T1000 (cell line): ENCODE measurements at regions not wholly inside any gene's neighbourhood (a gene's known extent, or its start where the extent isn't known, plus 50 kb on each side); places are given as distances from the start of the nearest gene placed in this dataset.
"Not testable (repeated sequence)": the region's sequence is repeated elsewhere in the genome, so short reads cannot be mapped to it uniquely, and the experiment has no call there.

Experiments
- DNase-seq: peaks from one replicate; lab custom pipeline; 2025; ENCODE audit warnings: mixed read lengths; lab: John Stamatoyannopoulos, UW

DNA sequence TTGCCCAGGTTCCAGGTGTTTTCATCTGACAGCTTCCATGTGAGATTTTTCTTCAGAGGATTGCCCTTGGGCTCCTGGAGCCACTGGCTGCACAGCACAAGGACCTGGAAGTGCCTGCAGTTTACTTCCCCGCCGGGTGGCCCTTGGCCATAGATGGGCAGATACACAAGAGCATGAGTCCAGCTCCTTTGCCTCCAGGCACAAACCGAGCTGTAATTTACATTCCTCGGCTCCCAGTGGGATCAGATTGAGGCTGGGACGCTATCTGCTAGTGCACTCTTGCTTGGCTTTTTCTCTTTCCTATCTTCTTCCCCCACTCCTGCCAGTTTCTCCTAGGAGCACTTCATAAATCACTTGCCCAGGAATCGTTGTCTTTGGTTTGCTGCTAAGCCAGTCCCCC lies 85.4 kb upstream of the RALY start:
- DNase-seq = peak; percentile 49

DNA sequence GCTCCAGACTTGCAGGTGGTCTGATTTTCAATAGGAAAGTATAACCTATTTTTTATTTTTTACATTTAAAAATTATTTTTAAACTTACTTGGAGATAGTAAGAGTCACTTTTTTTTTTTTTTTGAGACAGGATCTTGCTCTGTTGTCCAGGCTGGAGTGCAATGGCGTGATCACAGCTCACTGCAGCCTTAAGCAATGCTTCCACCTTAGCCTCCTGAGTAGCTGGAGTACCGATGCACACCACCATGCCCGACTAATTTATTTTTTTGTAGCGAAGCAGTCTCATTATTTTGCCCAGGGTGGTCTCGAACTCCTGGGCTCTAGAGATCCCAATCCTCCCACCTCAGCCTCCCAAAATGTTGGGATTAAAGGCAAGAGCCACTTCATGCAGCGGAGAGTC lies 84.8 kb upstream of the RALY start:
- no peak for DNase-seq

DNA sequence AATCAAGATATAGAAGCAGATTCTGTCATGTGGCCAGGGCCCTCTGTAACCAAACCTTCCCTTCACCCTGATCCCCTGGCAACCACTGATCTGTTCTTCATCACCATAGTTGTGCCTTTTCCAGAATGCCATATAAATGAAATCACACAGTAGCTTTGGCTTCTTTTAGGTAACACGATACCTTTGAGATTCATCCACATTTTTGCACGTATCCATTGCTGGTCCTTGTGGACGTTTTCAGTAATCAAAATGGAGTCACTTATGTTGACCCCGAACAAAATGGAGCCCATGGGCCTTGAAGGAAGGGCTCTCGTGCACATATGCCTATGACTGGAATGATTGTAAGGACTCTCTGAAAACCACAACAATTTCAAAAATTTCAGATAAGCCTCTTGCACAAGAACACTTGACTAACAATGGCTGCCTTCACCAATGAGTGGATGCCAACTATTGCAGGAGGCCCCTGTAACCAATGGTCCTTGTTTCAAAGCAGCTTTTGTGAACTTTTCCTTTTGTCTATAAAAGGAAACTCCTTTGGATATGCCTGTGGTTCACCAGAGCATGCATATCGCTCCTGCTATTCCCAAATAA lies 84.3 kb upstream of the RALY start:
- DNase-seq = no peak

DNA sequence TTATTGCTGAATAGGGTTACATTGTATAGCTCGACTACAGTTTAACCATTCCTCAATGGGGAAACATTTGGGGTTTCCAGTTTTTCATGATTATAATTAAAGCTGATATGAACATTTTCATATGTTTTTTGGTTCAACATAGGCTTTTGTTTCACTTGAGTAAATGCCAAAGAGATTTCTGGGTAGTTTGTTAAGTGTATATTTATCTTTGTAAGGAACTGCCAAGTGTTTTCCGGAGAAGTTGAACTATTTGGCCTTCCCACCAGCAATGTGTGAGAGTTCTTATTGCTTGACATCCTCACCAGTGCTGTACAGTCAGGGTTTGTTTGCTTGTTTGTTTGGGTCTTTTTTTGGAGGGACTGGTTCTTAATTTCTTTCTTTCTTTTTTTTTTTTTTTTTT lies 83.7 kb upstream of the RALY start:
- no peak for DNase-seq

DNA sequence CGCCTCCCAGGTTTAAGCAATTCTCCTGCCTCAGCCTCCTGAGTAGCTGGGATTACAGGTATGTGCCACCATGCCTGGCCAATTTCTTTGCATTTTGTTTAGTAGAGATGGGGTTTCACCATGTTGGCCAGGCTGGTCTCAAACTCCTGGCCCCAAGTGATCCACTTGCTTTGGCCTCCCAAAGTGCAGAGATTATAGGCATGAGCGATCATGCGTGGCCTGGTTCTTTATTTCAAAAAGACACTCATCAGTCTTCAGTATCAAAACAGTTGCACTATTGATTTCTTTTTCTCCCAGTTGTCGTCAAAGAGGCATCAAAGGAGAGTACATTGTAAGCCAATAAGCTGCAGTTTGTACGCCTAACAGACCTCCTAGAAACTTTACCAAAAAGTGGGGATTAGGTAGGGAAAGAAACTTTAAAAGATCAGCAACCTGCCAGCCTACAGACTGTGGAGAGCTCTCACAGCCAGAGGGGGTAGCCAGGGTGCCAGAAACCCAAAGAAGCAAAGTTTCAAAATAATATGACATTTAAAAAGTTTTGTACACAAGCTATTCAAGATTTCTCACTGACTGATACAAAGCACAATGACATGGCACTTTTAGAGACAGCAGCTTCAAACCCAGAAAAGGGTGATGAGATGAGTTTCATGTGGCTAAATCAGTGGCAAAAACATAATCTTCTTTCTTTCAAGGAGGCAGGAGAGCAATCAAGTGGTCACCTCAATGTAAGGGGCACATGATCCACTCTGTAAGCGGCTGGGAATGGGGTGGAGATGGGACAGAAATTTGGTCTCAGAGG lies 83.0 kb upstream of the RALY start:
- DNase-seq = no peak

DNA sequence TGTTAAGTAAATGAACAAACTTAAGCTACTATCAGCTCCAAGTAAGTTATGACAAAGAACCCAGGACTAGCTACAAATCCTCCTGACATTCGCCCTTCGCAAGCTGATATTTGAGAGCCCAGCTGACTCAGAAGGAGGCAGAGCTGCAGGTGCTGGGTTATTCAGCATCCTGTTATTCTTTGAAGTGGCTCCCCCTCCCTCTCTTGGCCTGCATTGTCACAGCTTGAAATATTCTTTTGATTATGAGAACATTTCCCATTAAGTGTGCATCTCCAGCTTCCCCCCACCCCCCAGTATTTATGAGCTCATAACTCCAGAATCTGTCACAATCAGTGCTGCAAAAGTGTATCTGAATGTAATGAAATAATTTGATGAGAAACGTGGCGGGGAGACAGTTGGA lies 78.8 kb upstream of the RALY start:
- DNase-seq = peak; percentile 34

DNA sequence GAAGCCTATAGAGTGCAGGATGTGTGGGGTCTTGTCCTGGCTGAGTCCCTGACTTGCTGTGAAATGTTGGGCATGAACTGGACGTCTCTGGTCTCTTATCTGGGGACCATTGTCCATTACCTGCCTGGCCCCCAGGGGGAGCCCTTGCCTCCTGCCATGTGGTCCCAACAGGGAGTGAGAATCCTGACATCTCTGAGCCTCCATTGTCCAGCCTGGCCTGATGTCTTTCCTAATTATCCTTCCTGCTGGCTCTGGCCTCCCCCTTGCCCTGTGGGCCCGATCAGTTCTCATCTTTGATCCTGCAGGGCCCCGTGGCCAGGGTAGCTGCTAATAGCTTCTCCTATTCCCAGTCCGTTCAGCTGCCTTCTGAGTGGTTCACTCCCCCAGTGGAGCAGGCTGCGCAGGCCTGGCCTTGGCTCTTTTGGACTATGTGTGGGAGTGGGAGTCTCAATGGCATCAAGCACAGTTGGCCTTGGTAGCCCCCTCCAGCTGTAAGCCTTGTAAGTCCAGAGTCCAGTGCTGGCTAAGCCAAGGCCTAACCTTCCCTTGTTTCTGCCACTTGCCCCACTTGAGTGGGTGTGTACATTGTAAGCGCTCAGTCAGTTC lies 77.9 kb upstream of the RALY start:
- DNase-seq = no peak

DNA sequence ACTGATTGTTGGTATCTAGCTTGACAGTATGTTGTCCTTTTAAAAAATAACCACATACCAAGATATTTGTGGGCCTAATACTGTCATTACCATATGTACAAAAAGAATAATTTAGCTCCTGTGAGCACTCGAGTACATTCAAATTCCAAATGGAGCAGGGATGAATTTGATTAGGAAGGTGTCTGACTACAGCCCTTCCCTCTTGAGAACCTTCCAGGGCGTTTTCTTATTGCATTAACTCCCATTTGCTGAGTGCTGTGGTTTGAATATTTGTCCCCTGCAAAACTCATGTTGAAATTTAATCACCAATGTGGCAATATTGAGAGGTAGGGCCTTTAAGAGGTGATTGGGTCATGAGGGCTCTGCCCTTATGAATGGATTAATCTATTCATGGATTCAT lies 76.9 kb upstream of the RALY start:
- DNase-seq = no peak

DNA sequence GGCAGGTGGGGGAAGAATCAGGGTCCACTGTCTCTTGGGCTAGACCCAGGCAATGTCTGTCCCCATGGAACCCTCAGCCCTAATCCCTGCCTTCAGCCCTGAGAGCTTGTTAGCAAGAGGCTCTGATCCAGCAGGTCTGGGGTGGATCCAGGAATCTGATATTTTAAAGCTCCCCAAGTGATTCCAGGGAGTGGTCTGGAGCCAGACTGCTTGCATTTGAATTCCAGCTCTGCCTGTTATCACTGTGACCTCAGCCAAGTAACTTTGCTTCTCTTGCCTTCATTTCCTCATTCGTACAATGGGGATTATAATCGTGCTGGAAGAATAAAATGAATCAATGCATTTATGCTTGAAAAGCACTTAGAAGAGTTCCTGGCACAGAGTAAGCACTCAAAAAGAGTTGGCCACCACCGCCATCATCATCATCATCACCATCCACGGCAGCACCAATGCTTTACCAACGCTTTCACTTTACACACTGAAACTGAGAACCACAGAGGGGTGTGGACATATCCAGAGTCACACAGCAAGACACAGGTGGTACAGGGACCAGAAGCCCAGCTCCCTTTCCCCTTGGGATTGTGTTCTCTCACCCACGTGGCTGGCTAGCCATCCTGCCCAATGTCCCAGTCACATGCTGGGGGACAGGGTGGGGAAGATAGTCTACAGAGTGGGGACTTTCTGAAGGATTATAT lies 75.7 kb upstream of the RALY start:
- no peak for DNase-seq

DNA sequence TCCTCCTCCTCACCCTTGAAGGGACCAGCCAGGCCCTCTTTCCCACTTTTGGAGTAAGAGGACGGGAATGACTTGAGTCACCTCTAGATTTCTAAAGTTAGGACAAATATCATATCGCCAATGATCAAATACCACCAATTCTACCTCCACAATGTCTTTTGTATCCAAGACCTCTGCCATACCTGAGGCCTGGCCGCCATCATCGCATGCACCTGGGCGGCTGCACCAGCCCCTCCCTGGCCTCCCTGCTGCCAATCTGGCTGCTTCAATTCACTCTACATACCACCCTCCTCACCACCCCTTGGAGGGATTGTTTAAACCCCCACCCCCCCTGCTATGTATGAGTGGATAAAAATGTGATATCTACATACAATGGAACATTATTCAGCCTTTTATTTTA lies 75.0 kb upstream of the RALY start:
- no peak for DNase-seq

DNA sequence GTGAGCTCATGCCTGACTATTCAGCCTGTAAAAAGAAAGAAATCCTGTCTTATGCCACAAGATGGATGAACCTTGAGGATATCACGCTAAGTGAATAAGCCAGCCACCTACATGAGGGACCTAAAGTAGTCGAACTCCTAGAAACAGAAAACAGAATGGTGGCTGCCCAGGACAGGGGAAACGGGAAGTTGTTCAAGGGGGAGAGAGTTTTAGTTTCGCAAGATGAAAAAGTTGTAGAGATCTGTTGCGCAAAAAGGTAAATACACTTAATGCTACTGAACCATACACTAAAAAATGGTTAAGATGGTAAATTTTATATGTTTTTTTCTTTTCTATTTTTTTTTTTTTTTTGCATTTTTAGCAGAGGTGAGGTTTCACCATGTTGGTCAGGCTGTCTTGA lies 74.1 kb upstream of the RALY start:
- DNase-seq = no peak

DNA sequence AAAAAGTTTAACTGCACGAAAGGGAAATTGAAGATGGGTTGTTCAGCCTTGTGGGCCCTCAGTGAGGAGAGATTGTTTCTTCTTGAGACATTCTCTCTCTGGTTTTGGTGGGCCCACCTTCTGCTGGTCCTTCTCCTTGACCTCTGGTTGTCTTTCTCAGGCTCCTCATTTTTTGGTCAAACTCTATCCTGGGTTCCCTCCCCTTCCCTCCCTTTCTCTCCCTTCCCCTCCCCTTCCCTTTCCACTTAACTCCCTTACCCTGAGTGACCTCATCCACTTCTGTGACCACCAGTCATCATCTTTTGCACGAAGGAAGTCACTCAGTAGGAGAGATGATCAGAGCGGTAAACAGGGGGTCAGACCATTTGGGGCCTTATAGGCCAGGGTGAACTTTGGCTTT lies 71.5 kb upstream of the RALY start:
- DNase-seq = no peak

DNA sequence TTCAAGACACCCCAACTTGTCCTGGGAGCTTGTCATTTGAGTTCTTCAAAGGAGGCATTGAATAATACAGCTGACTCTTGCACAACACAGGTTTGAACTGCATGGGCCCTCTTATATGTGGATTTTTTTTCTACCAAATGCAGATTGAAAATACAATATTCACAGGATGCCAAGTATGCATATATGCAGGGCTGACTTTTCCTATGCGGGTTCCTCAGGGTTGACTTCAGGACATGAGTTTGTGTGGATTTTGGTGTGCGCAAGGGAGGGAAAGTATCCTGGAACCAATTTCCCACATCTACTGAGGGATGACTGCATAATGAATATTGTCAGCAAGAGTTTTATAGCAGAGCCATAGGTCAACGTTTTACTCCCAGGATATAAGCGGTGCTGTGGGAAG lies 70.0 kb upstream of the RALY start:
- DNase-seq = no peak

DNA sequence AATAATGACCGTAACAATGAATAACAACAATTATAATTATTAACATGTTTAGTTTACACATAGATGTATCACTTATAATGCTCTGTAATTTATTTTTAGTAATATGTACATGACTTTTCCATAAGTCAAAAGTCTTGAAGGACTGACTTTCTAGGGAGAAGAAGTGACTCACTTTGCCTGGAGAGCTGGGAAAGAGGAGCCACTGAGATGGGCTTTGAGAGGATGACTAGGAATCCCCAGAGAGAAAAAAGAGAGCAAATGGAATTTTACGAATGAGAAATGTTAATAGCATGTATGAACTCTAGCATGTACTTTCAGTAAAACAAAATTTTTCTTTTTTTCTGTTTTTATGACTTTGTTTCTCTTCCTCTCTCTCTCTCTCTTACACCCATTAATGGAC lies 67.8 kb upstream of the RALY start:
- no peak for DNase-seq

DNA sequence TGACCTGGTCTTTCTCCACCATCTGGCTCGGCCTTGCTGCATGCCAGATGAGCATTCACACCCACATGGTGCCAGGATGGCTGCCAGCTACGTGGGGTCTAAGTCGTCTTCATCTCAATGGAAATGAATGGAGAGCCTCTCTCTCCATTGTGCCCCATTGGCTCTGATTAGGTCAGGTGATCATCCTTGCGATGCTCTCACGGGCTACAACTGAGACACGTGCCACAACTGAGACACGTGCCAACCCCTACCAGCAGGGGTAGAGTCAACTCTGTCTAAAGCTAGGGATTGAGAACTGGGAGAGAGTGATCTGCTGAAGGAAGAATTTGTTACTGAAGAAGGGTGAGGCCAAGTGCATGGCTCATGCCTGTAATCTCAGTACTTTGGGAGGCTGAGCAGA lies 67.3 kb upstream of the RALY start:
- no peak for DNase-seq

DNA sequence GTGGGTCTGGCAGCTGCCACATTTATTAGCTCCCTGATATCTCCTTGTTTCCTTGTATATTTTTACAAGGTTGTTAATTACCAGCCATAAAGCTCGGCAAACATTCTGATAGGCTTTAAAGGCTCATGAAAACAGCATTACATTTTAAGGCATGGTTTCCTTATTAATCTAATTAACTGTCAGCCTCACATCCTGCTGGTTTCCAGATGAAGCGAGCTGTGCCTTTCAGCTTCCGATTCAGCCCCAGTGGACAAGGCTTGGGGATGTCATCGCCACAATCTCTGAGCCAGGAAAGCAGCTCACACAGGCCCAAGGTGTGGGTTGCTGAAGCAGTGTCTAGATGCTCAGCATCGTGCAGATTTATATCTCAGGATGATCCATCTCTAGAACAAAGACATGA lies 66.0 kb upstream of the RALY start:
- no peak for DNase-seq

DNA sequence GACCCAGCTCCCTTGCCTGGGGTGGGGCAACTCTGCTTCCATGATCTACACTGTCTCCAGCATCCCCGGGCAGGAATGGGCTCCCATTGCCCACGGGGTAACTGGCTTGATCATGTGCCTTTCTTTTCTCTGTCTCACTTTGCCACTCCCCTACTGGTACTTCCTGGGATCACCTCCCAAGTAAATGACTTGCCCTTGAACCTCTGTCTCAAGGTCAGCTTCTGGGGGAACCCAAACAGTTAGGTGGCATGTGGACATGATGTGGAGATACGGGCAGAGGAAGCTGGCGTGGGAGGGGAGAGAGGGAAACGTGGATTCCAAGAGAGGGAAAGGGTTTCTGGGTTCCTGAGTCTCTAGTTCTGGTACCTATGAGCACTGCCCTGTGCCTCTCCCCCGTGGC lies 63.8 kb upstream of the RALY start:
- no peak for DNase-seq

DNA sequence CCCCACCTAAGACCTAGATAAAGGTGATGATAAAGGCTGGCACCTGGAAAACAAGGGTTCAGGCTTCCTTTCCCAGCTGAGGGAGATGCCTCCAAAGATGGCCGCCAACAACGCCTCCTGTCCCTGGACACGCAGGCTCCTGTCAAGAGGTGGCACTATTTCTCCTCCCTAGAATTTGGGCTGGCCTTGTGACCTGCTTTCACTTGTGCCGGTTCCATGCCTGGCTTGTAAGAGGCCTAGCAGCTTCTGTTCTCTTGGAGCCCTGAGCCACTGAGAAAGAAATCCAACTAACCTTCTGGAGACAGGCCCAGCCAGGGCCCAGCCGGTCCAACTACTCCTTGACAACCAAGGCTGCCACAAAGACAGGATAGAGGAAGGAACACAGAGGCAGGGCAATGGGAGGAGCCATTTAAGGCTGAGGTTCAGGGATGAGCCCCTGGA lies 60.2 kb upstream of the RALY start:
- no peak for DNase-seq

DNA sequence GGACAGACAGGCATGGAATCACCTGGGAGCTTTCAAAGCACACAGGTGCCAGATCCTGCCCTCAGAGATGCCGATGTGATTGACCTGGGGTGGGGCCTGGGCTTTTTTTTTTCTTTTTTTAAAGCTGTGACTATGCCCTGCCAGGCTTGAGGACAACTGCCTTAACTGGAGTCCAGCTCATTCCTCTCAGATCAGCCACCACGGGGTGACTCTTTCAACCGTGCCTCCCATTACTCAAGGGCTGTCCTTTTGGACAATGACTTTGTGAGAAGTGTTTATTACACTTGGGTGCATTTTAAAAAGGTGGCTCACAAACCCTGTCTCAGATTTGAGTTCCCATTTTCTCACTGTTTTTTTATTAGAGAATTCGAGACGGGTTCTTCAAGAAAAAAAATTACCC lies 57.1 kb upstream of the RALY start:
- no peak for DNase-seq

DNA sequence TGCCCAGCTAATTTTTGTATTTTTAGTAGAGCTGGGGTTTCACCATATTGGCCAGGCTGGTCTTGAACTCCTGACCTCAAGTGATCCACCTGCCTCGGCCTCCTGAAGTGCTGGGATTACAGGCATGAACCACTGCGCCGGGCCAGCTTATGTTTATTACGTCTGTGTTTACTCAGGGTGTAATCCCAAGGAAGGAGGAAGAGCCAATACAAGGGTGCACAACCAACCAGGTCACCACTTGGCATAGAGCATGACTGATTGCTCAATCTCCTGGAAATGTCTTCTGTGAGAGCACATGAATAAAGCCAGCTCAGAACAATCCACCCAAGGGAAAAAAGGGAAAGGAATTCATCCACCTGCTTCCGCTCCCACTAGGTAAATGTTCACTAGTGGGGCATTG lies 54.7 kb upstream of the RALY start:
- not testable (repeated sequence) for DNase-seq

DNA sequence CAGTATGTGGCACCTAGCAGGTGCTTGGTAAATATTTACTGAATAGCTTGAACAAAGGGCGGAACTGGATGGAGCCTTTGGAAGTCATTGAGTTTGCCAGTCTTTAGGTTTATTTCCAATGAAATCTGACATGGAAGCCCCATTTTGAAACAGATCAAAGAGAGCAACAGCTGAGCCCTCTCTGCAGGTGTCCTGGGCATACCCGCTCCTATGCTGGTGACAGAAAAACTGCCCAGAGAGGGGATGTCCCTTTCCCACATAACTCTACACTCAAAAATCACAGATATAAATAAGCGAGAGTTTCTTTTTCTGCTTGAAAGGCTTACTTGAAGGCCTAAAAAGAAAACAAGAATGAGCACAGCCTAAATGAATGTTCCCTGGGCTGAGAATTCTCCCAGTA lies 53.0 kb upstream of the RALY start:
- no peak for DNase-seq
